K562 (cell line): ENCODE measurements at regions not wholly inside any gene's neighbourhood (a gene's known extent, or its start where the extent isn't known, plus 50 kb on each side); places are given as distances from the start of the nearest gene placed in this dataset.

Experiments
- E2F4 ChIP-seq: sonication (generic); formaldehyde crosslinking; IDR thresholded peaks from 2 replicates; pipeline ENCODE4 v1.8.0; 2022; ENCODE audit warnings: mild to moderate bottlenecking, low read depth, missing genetic modification reagents
- FOXA1 ChIP-seq: fragments of 450-650 bp; IDR thresholded peaks from 2 replicates; pipeline ENCODE4 v1.6.1; 2016; ENCODE audit warnings: mild to moderate bottlenecking, borderline replicate concordance
- JUNB ChIP-seq: fragments of 450-650 bp; formaldehyde crosslinking; conservative IDR thresholded peaks from 2 replicates; pipeline ENCODE4 v1.4.0; 2020; ENCODE audit warnings: mild to moderate bottlenecking
- KLF10 ChIP-seq: fragments of 250-450 bp; sonication (Bioruptor Pico); IDR thresholded peaks from 2 replicates; pipeline ENCODE4 v1.6.1; 2021; ENCODE audit warnings: matching md5 sums
- LCOR ChIP-seq: sonication (generic); formaldehyde crosslinking; IDR thresholded peaks from 2 replicates; pipeline ENCODE4 v1.8.0; 2022; ENCODE audit warnings: mild to moderate bottlenecking, missing genetic modification reagents
- STAT6 ChIP-seq: sonication (generic); formaldehyde crosslinking; IDR thresholded peaks from 2 replicates; pipeline ENCODE4 v1.8.1; 2023; ENCODE audit warnings: mild to moderate bottlenecking, missing genetic modification reagents
- TFE3 ChIP-seq: fragments of 450-650 bp; formaldehyde crosslinking; IDR thresholded peaks from 2 replicates; pipeline ENCODE4 v1.4.0; 2020; ENCODE audit warnings: mild to moderate bottlenecking, mixed read lengths
- THRA ChIP-seq: fragments of 450-650 bp; IDR thresholded peaks from 2 replicates; pipeline ENCODE4 v1.6.1; 2017; ENCODE audit warnings: mild to moderate bottlenecking, moderate library complexity
- ZBTB49 ChIP-seq: sonication (generic); formaldehyde crosslinking; IDR thresholded peaks from 2 replicates; pipeline ENCODE4 v1.8.0; 2022; ENCODE audit warnings: missing genetic modification reagents, mild to moderate bottlenecking, borderline replicate concordance

GRCh38 chr1:25112400-25112799, 119.9 kb downstream of the SYF2 start (continued):
- no peak for TF ChIP-seq ZBTB49 (CRISPR knock-in tag)
- no peak for TF ChIP-seq JUNB (CRISPR knock-in tag)
- no peak for TF ChIP-seq KLF10 (CRISPR knock-in tag)
- no peak for TF ChIP-seq LCOR (CRISPR knock-in tag)
- no peak for TF ChIP-seq STAT6 (CRISPR knock-in tag)
- no peak for TF ChIP-seq THRA
- no peak for TF ChIP-seq E2F4 (CRISPR knock-in tag)
- TF ChIP-seq FOXA1, result no peak
- TF ChIP-seq TFE3 (CRISPR knock-in tag), result no peak
- TF ChIP-seq, all 486 proteins: peak for 0
